ENCODE measurements at regions not wholly inside any gene's neighbourhood (a gene's known extent, or its start where the extent isn't known, plus 50 kb on each side); places are given as distances from the start of the nearest gene placed in this dataset.

DNA sequence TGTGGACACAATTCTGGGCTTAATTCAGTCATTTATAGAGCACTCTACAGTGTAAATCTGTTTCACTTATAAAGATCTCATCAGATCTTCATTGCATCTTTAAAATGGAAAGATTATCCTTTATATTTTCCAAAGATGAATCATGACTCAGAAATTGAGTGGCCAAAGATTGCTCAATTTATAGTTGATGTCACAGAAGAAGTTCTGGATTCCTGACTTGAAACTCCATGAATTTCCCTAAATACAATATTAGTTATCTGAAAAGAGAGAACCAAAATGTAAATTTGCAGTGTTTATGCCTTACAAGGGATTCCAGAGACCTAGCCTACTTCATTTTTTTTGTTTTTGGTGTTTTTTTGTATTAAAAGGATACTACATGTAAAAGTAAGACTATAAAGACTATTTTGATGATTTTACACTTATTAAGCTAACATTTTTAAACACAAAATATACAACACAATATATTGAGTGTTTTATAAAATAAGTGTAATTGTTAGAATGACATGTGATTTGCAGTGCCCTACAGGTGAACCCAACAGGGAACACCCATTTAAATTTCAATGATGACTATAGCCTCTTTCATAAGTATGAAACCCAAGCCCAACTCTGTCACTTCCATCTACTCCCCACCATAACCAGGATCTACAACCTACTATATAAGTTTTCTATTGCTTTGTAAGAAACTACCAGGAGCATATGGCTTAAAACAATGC, 183.5 kb downstream of the PCDH7 start:
- DNase-seq (ENCODE audit: low spot score in 2 of 2) (no peak), ATAC-seq (replicated peaks; ENCODE audit: extremely low read depth, poor library complexity, severe bottlenecking) (no peak)
- H3K27ac Mint-ChIP-seq (ENCODE audit: low read depth): no peak overlapping the region
- no peaks in the 10 kb centered on the region for H3K36me3 Mint-ChIP-seq (ENCODE audit: insufficient read depth)
- H3K4me1 Mint-ChIP-seq: no peaks in the 10 kb centered on the region
- no peaks in the 10 kb centered on the region for H3K27me3 Mint-ChIP-seq
- H3K9me3 Mint-ChIP-seq: peaks cover 7% of the 10 kb centered on the region
- no peak overlapping the region for H3K4me3 Mint-ChIP-seq

DNA sequence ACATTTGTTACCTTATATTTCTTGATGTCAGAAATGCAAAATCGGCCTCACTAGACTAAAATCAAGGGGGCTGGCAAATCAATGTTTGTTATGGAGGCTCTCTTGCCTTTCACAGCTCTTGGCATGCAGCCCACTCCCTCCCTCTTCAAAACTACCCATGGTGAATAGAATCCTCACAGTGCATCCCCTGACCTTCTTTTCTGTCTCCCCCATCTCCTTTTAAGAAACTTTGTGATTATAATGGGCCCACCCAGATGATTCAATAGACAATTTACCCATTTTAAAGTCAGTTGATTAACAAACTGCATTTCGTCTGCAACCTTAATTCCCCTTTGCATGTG, 184.0 kb downstream of the PCDH7 start:
- H3K27me3 Mint-ChIP-seq: no peaks in the 10 kb centered on the region
- H3K36me3 Mint-ChIP-seq (ENCODE audit: insufficient read depth): no peaks in the 10 kb centered on the region
- peaks cover 7% of the 10 kb centered on the region for H3K9me3 Mint-ChIP-seq
- DNase-seq (ENCODE audit: low spot score in 2 of 2): no peak
- no peak for ATAC-seq (replicated peaks; ENCODE audit: extremely low read depth, poor library complexity, severe bottlenecking)
- no peaks in the 10 kb centered on the region for H3K4me1 Mint-ChIP-seq
- no peak overlapping the region for H3K27ac Mint-ChIP-seq (ENCODE audit: low read depth)
- H3K4me3 Mint-ChIP-seq: no peak overlapping the region

DNA sequence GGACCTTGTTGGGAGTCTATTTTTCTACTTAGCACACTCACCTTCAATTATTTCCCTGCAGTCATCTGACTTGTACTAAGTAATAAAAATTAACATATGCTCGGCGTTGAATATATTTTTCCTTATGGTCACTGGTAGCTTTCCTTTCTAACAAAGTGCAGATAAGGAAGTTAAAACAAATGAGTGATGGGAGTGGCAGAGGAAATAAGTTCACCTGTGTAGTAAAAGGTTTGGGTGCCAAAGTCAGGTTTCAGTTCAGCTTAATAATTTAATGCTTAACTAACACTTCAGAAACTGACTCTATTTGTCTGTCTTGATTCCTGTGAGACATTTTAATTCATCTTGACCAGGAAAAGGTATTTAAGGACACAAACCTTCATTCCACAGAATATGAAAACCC, 184.4 kb downstream of the PCDH7 start:
- Mint-ChIP-seq H3K4me1 (no peaks in the 10 kb centered on the region), H3K27ac (ENCODE audit: low read depth) (no peak overlapping the region), H3K9me3 (peaks cover 7% of the 10 kb centered on the region), H3K36me3 (ENCODE audit: insufficient read depth) (no peaks in the 10 kb centered on the region), H3K27me3 (no peaks in the 10 kb centered on the region), H3K4me3 (no peak overlapping the region)
- ATAC-seq (replicated peaks; ENCODE audit: extremely low read depth, poor library complexity, severe bottlenecking): no peak
- no peak for DNase-seq (ENCODE audit: low spot score in 2 of 2)

DNA sequence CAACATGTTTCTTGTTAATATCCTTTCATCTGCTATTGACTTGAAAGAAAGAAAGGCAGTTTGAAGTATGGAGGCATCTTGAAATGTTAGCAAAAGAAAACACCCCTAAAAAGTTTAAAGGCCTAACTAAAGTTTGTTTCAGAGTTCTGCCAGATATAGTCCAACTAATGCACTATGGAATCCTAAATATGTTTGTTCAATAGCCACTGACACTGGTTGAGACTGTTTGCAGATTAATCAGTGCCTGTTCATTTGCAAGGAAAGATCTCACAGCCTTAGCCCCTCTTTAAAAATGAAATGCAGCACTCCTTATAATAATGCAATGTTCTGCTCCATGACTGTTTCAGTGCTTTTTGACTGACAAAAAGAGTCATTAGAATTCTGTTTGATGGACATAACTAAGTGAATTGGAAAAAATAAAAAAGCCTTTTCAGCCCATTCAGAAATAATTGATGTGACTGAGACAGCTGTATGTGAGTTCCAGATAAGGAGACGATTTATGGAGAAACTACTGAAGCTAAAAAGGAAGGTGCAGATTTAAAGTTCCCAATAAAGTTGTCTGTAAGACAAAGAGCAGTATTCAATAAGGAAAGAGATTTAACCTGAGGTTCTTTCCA, 192.0 kb downstream of the PCDH7 start:
- H3K9me3 Mint-ChIP-seq: peaks cover 11% of the 10 kb centered on the region
- no peaks in the 10 kb centered on the region for H3K36me3 Mint-ChIP-seq (ENCODE audit: insufficient read depth)
- no peak for ATAC-seq (replicated peaks; ENCODE audit: extremely low read depth, poor library complexity, severe bottlenecking)
- H3K4me1 Mint-ChIP-seq: no peaks in the 10 kb centered on the region
- no peak for DNase-seq (ENCODE audit: low spot score in 2 of 2)
- no peaks in the 10 kb centered on the region for H3K27me3 Mint-ChIP-seq
- no peak overlapping the region for H3K27ac Mint-ChIP-seq (ENCODE audit: low read depth)
- no peak overlapping the region for H3K4me3 Mint-ChIP-seq

DNA sequence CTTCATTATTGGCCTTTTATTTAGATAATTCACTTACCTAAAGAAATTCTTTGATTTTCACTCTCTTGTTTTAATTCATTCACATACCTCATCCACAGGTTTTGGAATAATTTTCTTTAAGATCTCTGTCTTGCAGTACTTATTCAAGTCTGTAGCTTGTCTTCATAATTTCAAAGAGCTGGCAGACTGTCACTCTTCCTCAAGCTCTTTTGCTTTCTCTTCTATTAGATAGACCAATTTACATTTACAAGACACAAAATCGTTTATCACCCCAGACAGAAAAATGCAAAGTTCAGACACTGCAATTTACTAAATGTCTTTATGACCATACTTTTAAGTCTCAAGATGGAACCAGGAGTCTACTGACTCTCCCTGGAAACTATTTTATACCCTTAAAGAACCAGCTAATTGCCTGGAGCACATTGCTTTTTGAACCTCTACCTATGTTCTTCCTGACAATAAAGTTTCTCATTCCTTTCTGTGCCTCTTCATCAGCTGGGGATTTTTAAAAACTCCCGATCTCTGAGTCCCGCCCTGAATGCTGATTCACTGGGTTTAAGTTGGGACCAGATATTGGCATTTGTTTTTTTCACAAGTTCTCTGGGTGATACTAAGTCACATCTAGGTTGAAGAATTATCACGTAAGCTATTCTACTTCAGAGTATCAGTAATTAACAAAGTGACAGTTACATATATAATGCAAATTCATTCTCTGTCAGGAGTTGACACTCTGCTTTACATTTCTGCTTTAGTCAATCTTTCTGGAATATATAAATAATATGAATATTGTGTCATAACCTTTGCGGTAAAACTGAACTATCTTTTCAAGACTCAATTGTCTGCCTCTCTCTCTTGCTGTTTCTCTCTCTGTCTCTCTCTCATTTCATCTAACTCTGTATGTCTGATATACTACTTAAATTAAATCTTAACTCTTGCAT, 196.4 kb downstream of the PCDH7 start:
- H3K4me1 Mint-ChIP-seq: no peaks in the 10 kb centered on the region
- ATAC-seq (replicated peaks; ENCODE audit: extremely low read depth, poor library complexity, severe bottlenecking): no peak
- DNase-seq (ENCODE audit: low spot score in 2 of 2): no peak
- H3K9me3 Mint-ChIP-seq: peaks cover 11% of the 10 kb centered on the region
- no peaks in the 10 kb centered on the region for H3K36me3 Mint-ChIP-seq (ENCODE audit: insufficient read depth)
- H3K27ac Mint-ChIP-seq (ENCODE audit: low read depth): no peak overlapping the region
- H3K4me3 Mint-ChIP-seq: no peak overlapping the region
- no peaks in the 10 kb centered on the region for H3K27me3 Mint-ChIP-seq

DNA sequence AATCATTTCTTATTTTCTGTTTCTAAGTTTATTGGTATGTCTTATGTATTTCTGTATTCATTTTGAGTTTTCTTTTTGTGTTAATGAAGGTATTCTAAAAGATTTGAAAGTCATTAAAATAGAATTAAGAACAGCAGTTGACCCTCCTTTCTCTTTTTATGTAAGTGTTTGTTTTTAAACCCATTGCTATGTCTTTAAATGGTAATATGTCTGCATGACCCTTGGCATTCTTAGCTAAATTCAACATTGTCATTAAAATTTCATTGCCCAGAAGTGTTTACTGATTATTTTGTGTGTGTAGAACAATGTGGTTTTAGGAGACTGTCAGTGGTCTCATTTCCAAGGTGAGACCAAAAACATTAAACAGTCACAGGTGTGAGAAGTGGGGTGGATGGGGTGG, 197.8 kb downstream of the PCDH7 start:
- no peak overlapping the region for H3K27ac Mint-ChIP-seq (ENCODE audit: low read depth)
- H3K27me3 Mint-ChIP-seq: no peaks in the 10 kb centered on the region
- no peak overlapping the region for H3K4me3 Mint-ChIP-seq
- ATAC-seq (replicated peaks; ENCODE audit: extremely low read depth, poor library complexity, severe bottlenecking) (no peak), DNase-seq (ENCODE audit: low spot score in 2 of 2) (no peak)
- H3K4me1 Mint-ChIP-seq: no peaks in the 10 kb centered on the region
- no peaks in the 10 kb centered on the region for H3K36me3 Mint-ChIP-seq (ENCODE audit: insufficient read depth)
- H3K9me3 Mint-ChIP-seq: peaks cover 11% of the 10 kb centered on the region

DNA sequence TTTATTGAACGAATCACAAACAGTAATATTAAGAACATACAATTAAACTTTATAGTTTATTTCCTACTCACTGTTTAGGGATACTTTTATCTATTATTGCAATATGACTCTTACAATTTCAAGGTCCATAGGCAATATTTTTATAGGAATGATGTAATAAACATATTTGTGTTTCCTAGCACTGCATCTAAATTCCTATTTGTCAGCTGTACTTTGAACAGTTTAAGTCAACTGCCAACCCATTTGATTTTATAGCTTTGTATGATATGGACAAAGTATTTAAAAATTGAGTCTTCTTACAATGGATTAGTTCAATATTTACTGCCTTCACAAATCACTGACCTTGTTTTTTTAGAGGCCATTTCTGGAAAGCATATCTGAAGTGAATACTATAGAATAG, 199.3 kb downstream of the PCDH7 start:
- no peak for ATAC-seq (replicated peaks; ENCODE audit: extremely low read depth, poor library complexity, severe bottlenecking)
- H3K27me3 Mint-ChIP-seq: no peaks in the 10 kb centered on the region

DNA sequence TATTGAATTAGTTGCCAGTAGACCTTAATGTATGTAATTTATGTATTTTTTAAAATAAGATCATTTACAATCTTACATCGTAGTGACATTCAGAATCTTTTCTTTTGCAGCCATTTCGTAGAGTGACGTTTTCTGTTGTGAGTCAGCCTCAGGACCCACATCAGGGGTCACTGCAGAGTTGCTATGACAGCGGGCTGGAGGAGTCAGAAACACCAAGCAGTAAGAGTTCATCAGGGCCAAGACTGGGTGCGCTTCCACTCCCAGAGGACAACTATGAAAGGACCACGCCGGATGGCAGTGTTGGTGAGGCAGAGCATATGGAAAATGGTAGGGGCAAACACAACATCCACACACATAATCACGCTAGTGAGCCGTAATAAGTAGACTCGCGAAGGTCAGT, 199.9 kb downstream of the PCDH7 start:
- Mint-ChIP-seq H3K36me3 (ENCODE audit: insufficient read depth) (no peaks in the 10 kb centered on the region), H3K27me3 (no peaks in the 10 kb centered on the region), H3K9me3 (peaks cover 13% of the 10 kb centered on the region), H3K4me1 (no peaks in the 10 kb centered on the region), H3K4me3 (no peak overlapping the region), H3K27ac (ENCODE audit: low read depth) (no peak overlapping the region)
- no peak for ATAC-seq (replicated peaks; ENCODE audit: extremely low read depth, poor library complexity, severe bottlenecking)
- no peak for DNase-seq (ENCODE audit: low spot score in 2 of 2)

More for the DNA sequence above, 199.3 kb downstream of the PCDH7 start:
- Mint-ChIP-seq H3K4me1 (no peaks in the 10 kb centered on the region), H3K4me3 (no peak overlapping the region), H3K27ac (ENCODE audit: low read depth) (no peak overlapping the region), H3K9me3 (peaks cover 11% of the 10 kb centered on the region), H3K36me3 (ENCODE audit: insufficient read depth) (no peaks in the 10 kb centered on the region)
- no peak for DNase-seq (ENCODE audit: low spot score in 2 of 2)

DNA sequence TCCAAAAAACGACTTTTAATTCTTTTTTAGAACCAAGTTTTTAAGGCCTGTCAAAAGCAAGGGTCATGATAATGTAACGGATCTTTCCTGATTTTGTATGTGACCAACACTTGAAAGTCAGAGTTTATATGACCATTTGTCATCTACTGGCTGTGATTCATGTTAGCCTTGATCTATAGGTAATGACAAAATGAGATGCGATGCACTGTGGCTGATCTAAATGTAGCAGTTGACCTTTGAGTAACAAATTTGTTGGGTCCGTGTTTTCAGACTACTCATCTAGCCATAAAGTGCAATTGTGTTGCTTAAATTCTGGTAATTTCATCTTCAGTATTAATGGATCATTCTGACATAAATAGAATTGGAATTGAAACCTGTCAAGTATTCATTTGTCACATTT, 202.5 kb downstream of the PCDH7 start:
- DNase-seq (ENCODE audit: low spot score in 2 of 2) (no peak), ATAC-seq (replicated peaks; ENCODE audit: extremely low read depth, poor library complexity, severe bottlenecking) (no peak)
- peaks cover 9% of the 10 kb centered on the region for H3K9me3 Mint-ChIP-seq
- no peaks in the 10 kb centered on the region for H3K36me3 Mint-ChIP-seq (ENCODE audit: insufficient read depth)
- no peak overlapping the region for H3K4me3 Mint-ChIP-seq
- H3K27me3 Mint-ChIP-seq: no peaks in the 10 kb centered on the region
- no peak overlapping the region for H3K27ac Mint-ChIP-seq (ENCODE audit: low read depth)
- no peaks in the 10 kb centered on the region for H3K4me1 Mint-ChIP-seq

DNA sequence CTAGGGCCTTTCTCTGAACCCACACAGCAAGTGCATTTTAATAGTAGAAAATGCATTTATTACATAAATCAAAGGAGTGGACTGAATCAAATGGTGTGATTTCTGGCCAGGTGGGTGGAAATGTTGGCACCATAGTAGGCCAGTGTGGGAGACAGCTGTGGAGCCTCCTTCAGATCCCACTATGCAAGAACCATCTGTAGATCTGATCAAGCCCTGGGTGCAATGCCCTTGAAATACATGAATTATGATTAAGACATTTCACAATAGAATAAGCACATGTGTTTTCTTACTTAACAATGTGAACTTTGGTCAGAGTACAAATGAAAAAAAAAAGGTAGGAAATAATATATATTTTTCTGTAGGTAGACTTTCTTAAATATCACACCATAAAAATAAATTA, 204.3 kb downstream of the PCDH7 start:
- peaks cover 10% of the 10 kb centered on the region for H3K9me3 Mint-ChIP-seq
- ATAC-seq (replicated peaks; ENCODE audit: extremely low read depth, poor library complexity, severe bottlenecking) (no peak), DNase-seq (ENCODE audit: low spot score in 2 of 2) (no peak)
- no peaks in the 10 kb centered on the region for H3K4me1 Mint-ChIP-seq
- no peak overlapping the region for H3K27ac Mint-ChIP-seq (ENCODE audit: low read depth)
- no peaks in the 10 kb centered on the region for H3K27me3 Mint-ChIP-seq
- H3K4me3 Mint-ChIP-seq: no peak overlapping the region
- no peaks in the 10 kb centered on the region for H3K36me3 Mint-ChIP-seq (ENCODE audit: insufficient read depth)

DNA sequence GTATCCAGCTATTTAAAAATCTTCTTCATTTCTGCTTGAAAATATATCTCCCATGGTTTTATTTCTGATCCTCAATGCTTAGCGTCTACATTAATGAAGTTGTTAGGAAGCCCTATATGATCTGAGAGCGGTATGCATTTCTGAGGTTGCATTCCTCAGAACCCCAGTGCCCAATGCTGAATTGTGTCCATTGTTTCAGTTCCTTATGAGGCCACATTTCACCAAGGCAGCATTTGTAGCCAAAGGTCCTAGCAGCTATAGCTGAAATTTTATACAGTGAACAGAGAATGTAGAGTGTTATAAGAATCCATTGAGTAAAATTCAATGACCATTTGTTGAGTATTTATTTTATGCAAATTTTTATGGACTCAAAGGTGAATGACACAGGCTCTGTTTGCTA, 209.5 kb downstream of the PCDH7 start:
- H3K9me3 Mint-ChIP-seq: peaks cover 20% of the 10 kb centered on the region
- H3K4me1 Mint-ChIP-seq: no peaks in the 10 kb centered on the region
- DNase-seq (ENCODE audit: low spot score in 2 of 2) (no peak), ATAC-seq (replicated peaks; ENCODE audit: extremely low read depth, poor library complexity, severe bottlenecking) (no peak)
- no peaks in the 10 kb centered on the region for H3K36me3 Mint-ChIP-seq (ENCODE audit: insufficient read depth)
- H3K4me3 Mint-ChIP-seq: no peak overlapping the region
- no peaks in the 10 kb centered on the region for H3K27me3 Mint-ChIP-seq
- H3K27ac Mint-ChIP-seq (ENCODE audit: low read depth): no peak overlapping the region

DNA sequence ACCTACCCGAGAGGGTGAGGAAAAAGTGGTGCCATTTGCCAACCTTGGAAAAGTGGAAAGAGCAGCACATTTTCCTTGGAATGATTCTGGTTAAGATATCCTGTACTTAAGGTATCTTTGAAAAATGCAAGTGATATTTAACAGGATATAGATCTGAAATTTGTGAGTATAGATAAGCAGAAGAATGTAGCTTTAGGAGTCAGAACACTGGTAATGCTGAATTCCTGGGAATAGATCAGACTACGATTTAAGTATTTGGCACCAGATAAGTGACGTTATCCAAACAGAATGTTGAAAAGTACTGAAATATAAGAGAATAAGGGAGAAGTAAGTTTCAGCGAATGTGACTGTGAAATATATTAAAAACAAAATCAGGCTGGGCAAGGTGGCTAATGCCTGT, 210.1 kb downstream of the PCDH7 start:
- H3K36me3 Mint-ChIP-seq (ENCODE audit: insufficient read depth): no peaks in the 10 kb centered on the region
- DNase-seq (ENCODE audit: low spot score in 2 of 2) (no peak), ATAC-seq (replicated peaks; ENCODE audit: extremely low read depth, poor library complexity, severe bottlenecking) (no peak)
- no peaks in the 10 kb centered on the region for H3K27me3 Mint-ChIP-seq
- H3K27ac Mint-ChIP-seq (ENCODE audit: low read depth): no peak overlapping the region
- no peaks in the 10 kb centered on the region for H3K4me1 Mint-ChIP-seq
- peaks cover 16% of the 10 kb centered on the region for H3K9me3 Mint-ChIP-seq
- H3K4me3 Mint-ChIP-seq: no peak overlapping the region

DNA sequence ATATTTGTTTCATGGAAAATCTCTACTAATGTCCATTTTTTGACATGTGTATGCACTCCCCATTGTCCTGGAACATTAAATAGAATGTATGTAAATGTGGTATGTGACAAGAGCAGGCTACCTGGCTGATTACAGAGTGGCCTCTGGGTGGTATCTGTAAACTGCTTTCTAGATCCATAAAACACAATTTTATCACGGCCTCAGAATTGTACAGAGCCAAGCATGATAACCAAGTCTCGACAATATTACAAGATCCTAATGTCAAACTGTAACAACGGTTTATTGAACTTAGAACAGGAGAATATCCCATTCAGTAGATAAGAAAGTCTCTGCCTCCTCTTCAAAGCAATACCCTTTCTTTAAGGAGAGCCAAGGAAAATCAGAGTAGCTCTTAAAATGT, 212.4 kb downstream of the PCDH7 start:
- Mint-ChIP-seq H3K4me3 (no peak overlapping the region), H3K4me1 (no peaks in the 10 kb centered on the region), H3K27ac (ENCODE audit: low read depth) (no peak overlapping the region), H3K27me3 (no peaks in the 10 kb centered on the region), H3K9me3 (peaks cover 15% of the 10 kb centered on the region), H3K36me3 (ENCODE audit: insufficient read depth) (no peaks in the 10 kb centered on the region)
- DNase-seq (ENCODE audit: low spot score in 2 of 2) (no peak), ATAC-seq (replicated peaks; ENCODE audit: extremely low read depth, poor library complexity, severe bottlenecking) (no peak)
